ENCODE measurements at regions not wholly inside any gene's neighbourhood (a gene's known extent, or its start where the extent isn't known, plus 50 kb on each side); places are given as distances from the start of the nearest gene placed in this dataset.

DNA sequence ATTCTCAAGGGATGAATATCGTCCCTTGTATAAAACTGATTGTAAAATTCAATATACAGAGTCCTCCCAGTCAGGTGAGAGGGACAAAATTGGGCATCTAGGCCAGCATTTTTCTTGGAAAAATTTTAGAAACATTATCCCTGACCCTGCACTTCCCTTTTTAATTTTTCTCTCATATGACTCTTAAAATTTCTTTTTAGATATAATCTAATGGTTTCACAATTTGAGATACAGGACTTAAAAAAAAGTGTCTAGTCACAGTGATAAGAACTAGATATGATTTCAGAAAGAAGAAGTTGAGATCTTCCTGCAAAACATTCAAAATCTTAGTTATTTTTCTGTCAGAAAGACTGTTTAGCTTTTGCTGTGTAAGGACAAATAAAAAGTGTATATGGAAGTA, 270.8 kb upstream of the PPFIA2 start:
- no peak for DNase-seq

DNA sequence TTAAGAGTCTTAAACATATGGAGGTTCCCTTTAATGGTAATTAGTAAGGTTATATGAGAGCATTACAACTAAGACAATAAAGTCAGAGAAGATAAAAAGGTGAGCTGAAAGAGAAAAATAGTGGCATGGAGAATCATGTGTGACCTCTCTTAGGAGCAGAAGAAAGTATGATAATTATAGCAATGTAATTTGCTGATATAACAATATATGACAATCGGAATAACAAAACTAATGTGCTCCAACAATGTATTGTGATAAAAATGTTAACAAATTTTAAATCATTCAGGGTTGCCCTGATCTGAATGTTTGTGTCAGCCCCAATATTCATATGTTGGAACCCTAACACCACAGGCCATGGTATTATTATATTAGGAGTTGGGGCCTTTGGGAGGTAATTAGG, 269.6 kb upstream of the PPFIA2 start:
- DNase-seq, result no peak

DNA sequence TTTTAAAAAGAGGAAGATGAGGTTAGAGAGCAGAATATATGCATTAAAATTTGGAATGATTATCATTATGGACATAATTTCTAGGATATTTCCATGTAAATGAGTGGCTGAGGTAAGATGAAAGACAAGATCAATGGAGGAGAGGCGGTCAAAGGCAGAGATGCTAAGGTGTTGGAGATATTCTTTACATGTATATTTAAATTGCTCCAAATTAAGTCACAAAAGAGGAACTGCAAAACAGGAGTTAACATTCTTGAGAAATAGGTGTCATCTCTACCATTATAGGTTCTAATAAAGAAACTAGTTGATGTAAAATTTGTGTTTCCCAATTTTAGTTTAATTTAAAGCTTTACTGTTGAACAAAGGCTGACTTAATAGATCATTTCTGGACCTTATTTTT, 268.5 kb upstream of the PPFIA2 start:
- DNase-seq, result no peak

DNA sequence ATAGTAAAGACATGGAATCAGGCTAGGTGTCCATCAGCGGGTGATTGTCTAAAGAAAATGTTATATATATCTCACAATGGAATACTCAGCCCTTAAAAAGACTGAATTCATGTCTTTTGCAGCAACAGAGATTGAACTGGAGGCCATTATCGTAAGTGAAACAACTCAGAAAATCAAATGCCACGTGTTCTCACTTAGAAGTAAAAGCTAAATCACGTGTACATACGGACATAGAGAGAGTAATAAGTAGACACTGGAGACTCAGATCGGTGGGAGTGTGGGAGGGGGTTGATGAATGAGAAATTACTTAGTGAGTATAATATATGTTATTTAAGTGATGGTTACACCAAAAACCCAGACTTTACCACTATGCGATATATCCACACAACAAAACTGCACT, 266.3 kb upstream of the PPFIA2 start:
- no peak for DNase-seq

DNA sequence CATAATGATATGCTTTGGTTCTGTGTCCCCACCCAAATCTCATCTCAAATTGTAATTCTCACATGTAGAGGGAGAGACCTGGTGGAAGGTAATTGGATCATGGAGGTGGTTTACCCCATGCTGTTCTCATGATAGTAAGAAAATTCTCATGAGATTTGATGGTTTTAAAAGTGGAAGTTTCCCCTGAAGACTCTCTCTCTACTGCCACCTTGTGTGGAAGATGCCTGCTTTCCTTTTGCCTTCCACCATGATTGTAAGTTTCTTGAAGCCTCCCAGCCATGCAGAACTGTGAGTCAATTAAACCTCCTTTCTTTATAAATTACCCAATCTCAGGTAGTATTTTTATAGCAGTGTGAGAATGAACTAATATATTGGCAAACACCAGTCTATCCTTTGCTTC, 260.4 kb upstream of the PPFIA2 start:
- DNase-seq, result no peak

DNA sequence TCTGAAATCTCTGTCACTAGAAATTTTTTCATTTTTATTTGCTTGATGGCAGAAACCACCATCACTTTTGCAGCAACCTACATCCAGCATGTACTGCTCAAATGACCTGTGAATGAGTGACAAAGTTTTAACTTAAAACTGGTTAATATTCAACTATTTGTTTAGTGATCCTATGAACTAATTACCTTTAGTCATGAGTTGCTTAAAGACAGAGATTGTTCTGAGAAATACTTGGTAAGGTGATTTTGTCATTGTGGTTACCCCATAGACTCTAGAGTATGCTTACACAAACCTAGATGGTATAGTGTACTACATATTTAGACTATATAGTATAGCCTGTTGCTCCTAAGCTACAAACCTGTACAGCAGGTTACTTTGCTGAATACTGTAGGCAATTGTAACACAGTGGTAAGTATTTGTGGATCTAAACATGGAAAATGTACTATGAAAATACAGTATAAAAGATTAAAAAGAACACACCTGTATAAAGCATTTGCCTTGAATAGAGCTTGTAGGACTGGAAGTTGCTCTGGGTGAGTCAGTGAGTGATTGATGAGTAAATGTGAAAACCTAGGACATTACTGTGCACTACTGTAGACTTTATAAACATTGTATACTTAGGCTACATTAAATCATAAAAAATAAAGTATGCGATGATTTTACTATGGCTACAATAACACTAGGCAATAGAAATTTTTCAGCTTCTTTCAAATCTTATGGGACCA, 256.6 kb upstream of the PPFIA2 start:
- DNase-seq, result no peak

DNA sequence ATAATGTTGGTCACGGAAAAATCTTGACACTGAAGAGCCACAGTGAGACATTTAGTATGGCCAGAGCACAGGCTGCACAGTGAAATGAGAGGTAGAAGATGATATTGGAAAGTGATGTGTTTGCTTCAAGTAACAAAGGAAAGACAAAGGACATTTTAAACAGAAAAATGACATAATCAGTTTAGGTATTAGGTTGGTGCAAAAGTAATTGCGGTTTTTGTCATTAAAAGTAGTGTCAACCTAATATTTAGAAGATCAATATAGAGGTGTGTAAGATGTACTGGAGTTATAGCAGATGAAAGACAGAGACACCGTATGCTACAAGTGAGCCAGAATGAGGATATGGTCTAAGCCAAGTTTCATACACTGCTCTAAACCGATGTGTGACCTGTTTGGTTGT, 253.0 kb upstream of the PPFIA2 start:
- no peak for DNase-seq

DNA sequence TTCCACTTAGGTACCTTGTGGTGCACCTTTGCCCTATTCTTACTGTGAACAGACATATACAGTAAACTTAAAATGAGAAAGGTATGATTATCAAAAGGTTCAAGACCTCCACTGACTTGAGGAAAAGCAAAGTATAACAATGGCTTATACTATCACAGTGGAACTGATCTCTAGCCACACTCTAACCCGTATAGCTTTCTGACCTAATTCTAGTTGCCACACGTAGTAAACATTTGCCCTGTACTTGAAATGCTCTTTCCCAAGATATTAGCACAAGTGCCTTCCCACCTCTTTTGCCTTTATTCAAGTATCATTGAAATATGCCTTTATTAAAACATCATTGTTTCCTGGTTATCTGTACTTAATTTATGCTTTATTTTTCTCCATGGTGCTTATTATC, 250.4 kb upstream of the PPFIA2 start:
- DNase-seq, result no peak

DNA sequence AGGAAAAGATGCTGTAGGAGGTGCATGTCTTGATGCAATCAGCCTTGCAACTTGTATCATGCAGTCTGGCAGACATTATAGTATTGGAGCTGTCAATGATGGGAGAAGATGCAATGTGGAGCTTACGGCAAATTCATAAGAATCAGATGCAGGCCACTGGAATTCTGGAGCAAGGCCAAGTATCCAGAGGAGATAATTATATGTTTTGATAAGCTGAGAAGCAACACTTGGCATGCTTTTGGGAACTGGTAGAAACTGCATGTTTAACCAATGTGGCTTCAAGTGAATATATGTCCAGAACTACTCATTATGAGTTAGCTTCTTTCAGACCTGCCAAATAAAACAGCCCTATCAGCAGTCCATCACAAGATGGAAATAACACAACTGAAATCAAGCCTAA, 249.1 kb upstream of the PPFIA2 start:
- DNase-seq, result no peak

DNA sequence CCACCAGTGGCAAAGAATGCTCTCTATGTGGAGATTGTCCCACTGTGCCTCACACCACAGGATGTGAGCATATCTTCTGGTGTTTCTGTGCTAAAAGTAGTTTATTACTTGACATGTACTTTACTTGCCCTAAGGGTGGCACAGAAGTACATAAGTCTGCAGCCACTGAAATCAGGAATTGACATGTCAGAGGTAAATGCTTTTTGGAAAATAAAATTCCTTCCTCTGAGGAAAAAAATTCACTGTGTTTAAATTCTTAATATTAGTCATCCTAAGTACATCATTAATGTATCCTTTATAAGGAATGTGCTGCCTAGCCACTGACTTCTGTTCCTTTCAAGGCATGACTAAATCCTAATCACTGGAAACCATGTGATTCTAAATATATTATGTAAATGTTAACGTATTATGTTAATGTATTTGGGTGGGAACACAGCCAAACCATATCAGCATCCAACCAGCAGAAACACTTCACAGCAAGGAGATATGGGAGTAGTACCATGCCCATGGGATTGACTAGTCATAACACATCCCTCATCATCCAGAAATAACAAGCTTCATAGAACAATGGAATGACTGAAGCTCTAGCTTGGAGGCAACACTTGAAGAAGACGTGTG, 239.7 kb upstream of the PPFIA2 start:
- DNase-seq, result no peak

DNA sequence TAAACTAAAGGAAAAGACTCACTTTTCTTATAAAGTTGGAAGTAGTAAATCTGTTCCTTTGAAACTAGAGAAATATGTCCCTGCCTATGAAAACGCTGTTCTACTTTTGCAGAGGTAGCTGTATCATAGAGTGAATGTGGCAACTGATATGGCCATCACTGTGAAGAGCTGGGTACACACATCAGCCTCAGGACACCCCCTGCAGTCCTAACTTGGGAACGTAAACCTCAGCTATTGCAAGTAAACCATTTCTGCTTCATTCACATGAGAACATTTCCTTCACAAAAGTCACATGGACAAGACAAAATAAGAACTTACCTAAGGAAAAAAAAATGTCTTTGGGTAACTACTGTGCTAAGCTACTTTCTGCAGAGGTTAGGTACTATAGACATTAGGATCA, 233.3 kb upstream of the PPFIA2 start:
- DNase-seq, result peak in 1 of 2 experiments; percentile 5

DNA sequence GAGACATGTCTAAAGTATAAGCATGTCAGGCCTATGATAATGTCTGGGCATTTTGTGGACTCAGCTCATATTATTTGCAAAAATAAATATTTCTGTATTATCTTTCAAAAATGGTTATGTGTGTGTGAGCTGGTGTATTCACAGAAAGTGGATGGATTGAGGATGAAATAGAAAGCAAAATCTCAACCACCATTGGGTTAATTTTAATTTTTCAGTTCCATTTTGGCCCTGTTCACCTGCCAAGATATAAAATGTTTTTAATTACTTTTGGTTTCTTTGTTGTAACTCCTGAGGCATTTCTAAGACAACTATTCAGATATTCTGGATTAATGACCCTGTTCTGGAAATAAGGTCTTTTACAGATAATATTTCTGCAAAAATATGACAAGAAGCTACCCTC, 232.7 kb upstream of the PPFIA2 start:
- no peak for DNase-seq

DNA sequence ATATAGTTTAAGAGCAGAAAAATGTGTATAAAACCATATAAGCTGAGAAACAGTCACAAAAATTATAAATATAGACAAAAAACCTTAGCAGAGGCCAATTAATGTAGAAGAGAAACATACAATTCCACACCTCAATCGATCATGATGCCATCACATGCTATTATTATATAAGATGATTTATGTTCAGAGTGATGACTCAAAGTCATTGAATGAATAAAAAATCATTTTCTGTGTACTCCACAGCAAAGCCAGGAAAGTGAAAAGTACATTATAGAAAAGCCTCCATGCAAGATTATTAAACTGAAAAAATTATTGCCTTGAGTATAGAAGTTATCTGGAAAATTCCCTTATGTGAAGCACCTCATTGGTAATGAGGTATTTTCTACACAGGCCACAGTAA, 229.2 kb upstream of the PPFIA2 start:
- no peak for DNase-seq

DNA sequence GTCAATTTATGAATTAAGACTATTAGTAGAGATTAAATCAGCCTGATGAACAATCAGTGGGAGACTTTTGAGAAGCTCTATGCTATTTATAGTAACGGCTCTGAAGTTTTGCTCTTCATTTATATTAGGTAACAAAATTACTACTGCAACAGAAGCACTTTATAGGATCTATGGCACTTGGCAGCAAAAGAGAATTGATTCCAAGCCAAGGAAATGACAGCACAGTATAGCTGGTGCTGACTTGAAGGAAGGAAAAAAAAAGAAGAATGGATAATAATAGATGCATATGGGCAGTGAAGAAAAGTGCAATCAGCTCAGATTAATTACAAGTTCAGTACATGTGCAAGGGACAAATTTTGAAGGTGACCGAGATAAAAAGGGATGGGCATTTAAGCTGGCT, 228.2 kb upstream of the PPFIA2 start:
- no peak for DNase-seq

DNA sequence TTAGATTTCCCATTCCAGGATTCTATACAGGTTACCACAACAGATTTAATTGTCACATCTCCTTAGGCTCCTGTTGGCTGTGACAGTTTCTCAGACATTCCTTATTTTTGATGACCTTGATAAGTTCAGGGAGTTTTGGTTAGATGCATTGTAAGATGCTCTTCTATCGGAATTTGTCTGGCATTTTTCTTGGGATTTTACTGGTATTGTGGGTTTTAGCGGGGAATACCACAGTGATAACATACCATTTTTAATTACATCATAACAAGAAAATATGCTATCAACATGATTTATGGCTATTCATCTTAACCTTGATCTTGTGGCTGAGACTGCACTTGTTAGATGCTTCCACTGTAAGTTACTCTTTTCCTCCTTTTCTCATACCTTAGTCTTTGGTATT, 217.5 kb upstream of the PPFIA2 start:
- DNase-seq, result no peak

DNA sequence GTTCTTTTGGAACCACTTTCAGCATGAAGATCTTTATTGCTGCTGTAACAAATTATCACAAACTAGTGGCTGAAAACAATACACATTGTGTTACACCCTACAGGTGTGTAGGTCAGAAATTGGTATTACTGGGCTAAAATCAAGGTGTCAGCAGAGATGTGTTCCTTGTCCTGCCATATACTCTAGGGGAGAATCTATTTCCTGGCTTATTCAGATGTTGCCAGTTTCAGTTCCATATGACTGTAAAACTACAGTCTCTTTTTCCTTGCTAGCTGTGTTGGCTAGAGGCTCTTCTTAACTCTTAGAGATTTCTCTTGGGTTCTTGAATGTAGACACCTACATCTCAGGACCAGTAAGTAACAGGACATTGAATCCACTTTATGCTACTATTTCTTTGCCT, 215.6 kb upstream of the PPFIA2 start:
- DNase-seq, result no peak

DNA sequence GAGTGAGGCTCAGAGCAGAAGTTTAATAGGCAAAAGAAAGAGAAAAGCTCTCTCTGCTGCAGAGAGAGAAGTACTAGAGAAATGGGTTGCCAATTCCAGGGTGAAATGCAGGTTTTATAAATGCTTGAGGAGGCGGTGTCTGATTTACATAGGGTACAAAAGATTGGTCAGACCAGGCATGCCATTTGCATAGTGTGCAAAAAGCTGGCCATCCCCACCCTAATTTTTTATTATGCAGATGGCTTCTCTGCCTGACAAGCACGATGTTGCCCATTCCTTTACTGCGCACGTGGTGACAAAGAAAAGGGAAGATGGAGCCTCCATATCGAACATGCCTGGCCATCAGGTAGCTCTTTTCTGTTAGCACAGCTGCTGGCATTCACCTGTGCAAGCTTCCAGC, 209.3 kb upstream of the PPFIA2 start:
- DNase-seq, result no peak

DNA sequence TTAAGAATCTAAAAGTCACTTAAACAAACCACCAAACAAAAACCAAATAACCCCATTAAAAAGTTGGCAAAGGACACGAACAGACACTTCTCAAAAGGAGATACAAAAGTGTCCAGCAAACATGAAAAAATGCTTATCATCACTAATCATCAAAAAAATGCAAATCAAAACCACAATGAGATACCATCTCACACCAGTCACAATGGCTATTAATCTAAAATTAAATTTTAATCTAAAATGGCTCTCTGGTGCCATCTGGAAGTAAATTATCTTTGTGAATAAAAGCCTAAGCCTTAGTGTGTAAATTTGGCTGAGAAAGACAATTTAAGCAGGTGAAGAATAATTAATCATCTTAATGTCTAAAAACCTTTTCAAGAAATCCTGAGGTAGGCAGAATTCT, 204.5 kb upstream of the PPFIA2 start:
- DNase-seq, result no peak

DNA sequence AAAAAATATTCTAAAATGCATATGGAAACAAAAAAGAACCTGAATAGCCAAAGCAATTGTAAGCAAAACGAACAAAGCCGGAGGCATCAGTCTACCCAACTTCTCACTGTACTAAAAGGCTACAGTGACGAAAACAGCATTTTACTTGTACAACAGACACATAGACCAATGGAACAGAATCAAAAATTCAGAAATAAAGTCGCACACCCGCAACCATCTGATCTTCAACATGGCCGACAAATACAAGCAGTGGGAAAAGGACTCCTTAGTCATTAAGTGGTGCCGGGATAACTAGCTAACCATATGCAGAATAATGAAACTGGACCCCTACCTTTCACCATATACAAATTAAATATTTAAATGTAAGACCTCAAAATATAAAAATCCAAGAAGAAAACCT, 203.9 kb upstream of the PPFIA2 start:
- no peak for DNase-seq

DNA sequence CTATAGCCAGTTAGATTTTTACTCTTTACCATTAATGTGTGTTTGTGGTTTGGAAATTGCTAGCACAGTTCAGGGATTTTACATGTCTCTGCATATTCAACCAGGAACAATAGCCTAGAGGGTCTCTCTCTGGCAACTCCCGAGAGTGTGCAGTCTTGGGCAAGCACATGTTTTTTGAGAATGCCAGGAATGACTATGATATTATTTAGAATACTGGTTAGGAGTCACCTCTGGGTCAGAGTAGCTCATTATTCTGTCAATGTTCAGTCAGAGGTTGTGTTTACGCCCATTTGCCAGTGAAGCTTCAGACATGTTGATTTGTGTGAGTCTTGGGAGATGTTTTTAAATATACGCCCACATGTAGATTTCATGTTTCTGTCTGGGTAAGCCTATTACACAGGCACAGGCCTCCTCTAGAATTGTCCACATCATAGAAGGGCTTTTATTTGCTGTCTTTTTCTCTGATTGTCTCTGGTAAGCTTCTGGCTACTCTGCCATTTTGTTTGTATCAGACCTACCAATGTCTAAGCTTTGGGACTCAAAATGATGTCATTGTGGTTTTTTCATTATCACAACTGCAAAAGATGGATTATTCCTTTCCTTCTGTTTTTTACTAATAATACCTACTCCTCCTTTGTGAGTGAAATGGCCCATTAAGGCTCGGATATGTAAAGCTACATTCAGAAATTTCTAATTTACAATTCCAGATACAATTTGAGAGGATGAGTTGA, 203.1 kb upstream of the PPFIA2 start:
- DNase-seq, result no peak

DNA sequence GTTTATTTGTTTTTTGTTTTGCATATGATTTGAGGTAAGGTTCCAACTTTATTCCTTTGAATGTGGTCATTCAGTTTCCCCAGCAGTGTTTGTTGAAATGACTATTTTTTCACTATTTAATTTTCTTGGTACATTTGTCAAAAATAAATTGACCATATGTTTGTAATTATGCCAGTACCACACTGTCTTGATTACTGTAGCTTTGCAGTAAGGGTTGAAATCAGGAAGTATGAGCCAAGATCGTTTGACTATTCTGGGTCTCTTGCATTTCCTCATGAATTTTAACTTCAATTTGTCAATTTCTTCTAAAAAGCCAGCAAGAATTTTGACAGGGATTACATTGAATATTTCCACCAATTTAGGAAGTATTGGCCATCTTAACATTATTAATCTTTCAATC, 199.3 kb upstream of the PPFIA2 start:
- no peak for DNase-seq

DNA sequence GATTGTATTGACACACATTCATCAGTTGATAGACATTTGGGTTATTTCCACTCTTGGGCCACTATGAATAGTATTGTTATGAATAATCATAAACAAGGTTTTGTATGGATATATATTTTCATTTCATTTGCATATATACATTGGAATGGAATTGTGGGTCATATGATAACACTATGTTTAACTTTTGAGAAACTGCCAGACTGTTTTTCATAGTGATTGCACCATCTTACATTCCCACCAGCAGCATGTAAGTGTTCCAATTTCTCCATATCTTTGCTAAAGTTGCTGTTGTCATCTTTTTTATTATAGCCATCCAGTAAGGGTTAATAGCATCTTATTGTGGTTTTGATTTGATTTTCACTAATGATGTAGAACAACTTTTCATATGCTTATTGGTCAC, 198.5 kb upstream of the PPFIA2 start:
- no peak for DNase-seq

DNA sequence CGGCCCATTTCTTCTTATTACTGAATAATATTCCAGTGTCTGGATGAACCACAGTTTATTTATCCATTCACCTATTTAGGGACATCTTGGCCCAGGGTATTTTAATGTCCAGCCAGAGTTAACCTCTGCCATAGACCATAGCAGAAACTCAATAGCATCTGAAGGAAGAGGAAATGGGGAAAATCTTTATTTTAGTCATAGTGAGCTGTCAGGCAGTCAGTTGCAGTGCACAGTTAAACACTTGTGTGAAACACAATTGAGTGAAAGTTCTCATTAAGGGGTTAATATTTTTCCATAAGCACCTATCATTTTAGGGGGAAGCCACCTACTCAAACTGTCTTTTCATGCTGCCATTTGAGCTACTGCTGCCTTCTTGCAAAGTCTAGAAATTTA, 197.3 kb upstream of the PPFIA2 start:
- DNase-seq, result no peak

DNA sequence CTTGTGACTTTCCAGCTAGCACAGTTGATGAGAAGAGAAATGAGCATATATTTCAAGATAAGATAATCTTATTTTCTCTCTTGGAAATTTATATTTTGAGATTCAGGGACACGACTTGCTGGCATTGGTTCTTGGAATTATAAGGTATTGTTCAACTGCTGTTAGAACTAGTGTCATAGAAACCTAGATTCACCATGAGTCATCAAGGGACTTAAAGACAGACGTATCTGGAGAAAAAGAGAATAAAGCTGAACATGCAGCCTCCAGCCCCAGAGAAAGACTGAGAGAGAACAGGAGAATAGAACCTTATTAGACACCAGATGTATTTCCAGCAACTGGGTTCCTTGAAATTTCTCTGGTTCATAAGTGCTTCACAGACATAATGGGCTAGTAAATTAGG, 194.4 kb upstream of the PPFIA2 start:
- no peak for DNase-seq

DNA sequence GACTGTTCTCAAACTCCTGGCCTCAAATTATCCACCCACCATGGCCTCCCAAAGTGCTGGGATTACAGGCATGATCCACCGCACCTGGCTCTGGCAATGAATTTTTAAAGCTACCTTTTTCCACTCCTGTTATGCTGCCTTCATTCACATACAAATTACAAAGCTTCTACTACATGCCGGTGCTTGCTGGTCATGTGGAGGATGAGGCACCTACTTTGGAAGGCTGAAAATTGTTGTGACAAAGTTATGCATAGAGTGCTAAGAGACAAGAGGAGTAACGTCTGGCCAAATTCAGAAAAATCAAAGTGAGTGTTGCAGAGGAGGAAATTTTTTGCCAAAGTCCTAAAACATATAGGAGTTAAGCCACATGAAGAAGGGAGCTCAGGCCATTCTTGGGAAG, 191.7 kb upstream of the PPFIA2 start:
- DNase-seq, result no peak
